ENCODE measurements at regions not wholly inside any gene's neighbourhood (a gene's known extent, or its start where the extent isn't known, plus 50 kb on each side); places are given as distances from the start of the nearest gene placed in this dataset.

DNA sequence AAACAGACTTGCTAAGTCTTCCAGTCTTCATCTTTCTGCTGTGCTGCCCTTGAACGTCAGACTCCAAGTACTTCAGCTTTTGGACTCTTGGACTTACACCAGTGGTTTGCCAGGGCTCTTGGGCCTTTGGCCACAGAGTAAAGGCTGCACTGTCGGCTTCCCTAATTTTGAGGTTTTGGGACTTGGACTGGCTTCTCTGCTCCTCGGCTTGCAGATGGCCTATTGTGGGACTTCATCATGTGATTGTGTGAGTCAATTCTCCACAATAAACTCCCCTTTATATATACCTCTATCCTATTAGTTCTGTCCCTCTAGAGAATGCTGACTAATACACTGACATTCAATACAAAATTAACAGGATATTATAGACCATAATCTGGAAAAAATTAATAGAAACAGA lies 628.1 kb downstream of the PLPP3 start:
- in situ Hi-C loops (cut with MboI; ENCODE audit: low pct_unique_long_range_greater_than_20kb, low sequenced_read_pairs, unreplicated experiment) = loop anchor here (25.0 kb wide), 1 partner anchor 89 kb away; no protein-coding TSS in a partner anchor
- no peak for DNase-seq (ENCODE audit: low spot score)
- TF ChIP-seq, protein P1, sequence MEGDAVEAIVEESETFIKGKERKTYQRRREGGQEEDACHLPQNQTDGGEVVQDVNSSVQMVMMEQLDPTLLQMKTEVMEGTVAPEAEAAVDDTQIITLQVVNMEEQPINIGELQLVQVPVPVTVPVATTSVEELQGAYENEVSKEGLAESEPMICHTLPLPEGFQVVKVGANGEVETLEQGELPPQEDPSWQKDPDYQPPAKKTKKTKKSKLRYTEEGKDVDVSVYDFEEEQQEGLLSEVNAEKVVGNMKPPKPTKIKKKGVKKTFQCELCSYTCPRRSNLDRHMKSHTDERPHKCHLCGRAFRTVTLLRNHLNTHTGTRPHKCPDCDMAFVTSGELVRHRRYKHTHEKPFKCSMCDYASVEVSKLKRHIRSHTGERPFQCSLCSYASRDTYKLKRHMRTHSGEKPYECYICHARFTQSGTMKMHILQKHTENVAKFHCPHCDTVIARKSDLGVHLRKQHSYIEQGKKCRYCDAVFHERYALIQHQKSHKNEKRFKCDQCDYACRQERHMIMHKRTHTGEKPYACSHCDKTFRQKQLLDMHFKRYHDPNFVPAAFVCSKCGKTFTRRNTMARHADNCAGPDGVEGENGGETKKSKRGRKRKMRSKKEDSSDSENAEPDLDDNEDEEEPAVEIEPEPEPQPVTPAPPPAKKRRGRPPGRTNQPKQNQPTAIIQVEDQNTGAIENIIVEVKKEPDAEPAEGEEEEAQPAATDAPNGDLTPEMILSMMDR (IDR thresholded peaks at IDR 0.05; ENCODE audit: extremely low read depth, insufficient read depth, missing control alignments) = no peak

DNA sequence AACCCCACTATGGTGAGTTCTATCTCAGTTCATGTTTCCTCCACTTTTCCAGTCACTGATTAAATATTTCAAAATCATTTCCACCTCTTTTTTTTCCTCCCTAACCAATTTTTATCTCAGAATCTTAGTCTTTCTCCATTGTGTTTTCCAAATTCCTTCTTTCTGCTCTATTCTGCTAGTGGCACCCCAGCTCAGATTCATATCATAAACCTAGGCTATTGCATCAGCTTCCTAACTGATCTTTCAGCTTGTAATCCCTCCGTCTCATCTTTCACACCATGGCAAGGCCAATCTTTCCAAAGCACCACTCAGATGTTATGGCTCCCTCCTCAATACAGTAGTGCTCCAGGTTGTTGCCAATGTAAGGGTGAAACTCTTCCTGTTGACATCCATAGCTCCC lies 631.9 kb downstream of the PLPP3 start:
- in situ Hi-C loops (cut with MboI; ENCODE audit: low pct_unique_long_range_greater_than_20kb, low sequenced_read_pairs, unreplicated experiment) = no loop called here
- DNase-seq (ENCODE audit: low spot score) = no peak
- TF ChIP-seq, protein P1 (IDR thresholded peaks at IDR 0.05; ENCODE audit: extremely low read depth, insufficient read depth, missing control alignments) = no peak

DNA sequence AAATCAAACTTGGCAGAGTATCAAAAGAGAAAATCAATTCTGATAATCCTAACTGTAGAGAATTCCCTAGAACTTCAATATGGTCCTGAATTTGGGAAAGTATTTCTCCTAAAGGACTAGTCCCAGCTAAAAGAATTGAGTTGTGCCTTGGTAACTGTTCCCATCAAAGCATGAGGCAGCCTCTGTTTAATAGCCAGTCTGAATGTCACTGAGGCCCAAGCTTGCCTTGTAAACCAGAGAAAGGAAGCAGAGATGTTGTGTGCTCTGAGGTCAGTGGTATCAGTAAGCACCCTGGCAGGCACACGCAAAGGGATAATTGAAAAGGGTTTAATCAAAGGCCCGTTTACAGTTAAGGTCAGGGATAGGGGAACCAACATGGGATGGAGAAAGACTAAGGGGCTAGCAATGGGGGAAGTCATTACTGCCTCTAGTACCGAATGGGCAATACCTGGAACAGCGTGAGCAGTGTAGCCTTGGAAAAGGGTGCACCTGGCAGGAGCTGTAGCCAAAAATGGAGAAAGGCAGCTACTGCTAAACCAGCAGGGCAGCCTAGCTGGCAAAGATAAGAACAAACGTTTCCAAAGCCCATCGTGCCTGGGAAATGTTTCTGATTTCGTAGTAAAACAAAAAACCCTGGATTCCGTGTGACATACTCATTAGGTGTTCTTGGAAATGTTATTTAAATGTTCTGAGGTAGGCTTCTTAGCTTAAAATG lies 635.5 kb downstream of the PLPP3 start:
- no peak for DNase-seq (ENCODE audit: low spot score)
- in situ Hi-C loops (cut with MboI; ENCODE audit: low pct_unique_long_range_greater_than_20kb, low sequenced_read_pairs, unreplicated experiment) = no loop called here
- TF ChIP-seq, protein P1 (IDR thresholded peaks at IDR 0.05; ENCODE audit: extremely low read depth, insufficient read depth, missing control alignments) = no peak

DNA sequence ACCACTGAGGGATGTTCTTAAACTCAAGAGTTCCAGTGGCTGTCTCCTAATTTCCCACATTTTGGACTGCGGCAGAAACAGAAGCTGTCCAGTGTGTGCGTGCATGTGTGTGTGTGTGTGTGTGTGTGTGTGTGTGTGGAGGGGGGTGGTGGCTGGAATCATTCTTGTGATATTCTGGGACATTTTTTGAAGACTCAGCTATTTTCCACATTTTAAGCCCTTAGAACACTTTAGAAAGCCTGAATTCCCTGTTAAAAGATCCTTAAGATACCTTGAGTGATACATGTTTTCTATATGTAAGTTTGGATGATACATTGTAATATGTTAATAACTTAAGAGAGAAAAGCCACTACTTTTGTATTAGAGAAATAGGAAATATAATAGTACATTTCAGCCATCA lies 636.4 kb downstream of the PLPP3 start:
- in situ Hi-C loops (cut with MboI; ENCODE audit: low pct_unique_long_range_greater_than_20kb, low sequenced_read_pairs, unreplicated experiment) = no loop called here
- TF ChIP-seq, protein P1 (IDR thresholded peaks at IDR 0.05; ENCODE audit: extremely low read depth, insufficient read depth, missing control alignments) = no peak
- DNase-seq (ENCODE audit: low spot score) = no peak

DNA sequence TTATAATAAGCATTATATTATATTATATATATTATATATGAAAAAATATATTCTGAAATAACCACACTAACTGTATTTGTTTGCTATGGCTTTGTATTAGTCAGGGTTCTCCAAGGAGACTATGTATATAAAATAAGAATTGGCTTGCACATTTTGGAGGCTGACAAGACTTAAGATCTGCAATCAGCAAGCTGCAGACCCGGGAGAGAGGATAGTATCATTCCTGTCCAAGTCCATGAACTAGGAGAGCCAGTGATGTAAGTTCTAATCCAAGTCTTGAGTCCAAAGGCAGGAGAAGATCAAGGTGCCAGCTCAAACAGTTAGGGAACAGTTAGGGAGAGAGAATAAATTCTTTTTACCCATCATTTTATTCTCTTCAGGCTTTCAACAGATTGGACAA lies 639.5 kb downstream of the PLPP3 start:
- TF ChIP-seq, protein P1 (IDR thresholded peaks at IDR 0.05; ENCODE audit: extremely low read depth, insufficient read depth, missing control alignments) = no peak
- in situ Hi-C loops (cut with MboI; ENCODE audit: low pct_unique_long_range_greater_than_20kb, low sequenced_read_pairs, unreplicated experiment) = no loop called here
- no peak for DNase-seq (ENCODE audit: low spot score)

DNA sequence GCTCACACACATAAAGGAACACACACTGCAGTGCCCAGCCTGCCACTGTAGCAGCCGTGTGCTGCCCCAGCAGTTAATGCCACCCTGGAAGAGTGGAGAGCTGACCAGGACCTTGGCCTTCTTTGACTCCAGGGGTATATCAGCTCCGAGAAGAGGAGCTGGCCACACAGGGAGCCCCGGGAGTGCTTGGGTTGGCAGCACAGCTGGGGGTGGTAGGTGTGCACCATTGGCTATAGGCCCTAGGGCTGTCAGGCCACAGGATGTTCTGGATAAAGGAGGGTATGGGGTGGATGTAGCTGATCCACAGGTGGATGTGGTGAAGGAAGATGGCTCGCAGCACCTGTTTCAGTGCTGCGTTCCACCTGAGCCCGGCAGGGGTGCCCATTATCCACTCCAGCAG lies 640.5 kb downstream of the PLPP3 start:
- TF ChIP-seq, protein P1 (IDR thresholded peaks at IDR 0.05; ENCODE audit: extremely low read depth, insufficient read depth, missing control alignments) = no peak
- in situ Hi-C loops (cut with MboI; ENCODE audit: low pct_unique_long_range_greater_than_20kb, low sequenced_read_pairs, unreplicated experiment) = no loop called here
- DNase-seq (ENCODE audit: low spot score) = no peak
